K562 (cell line): ENCODE measurements at regions not wholly inside any gene's neighbourhood (a gene's known extent, or its start where the extent isn't known, plus 50 kb on each side); places are given as distances from the start of the nearest gene placed in this dataset.

Source experiments
- LEF1 ChIP-seq: fragments of 450-650 bp; IDR thresholded peaks from 2 replicates; pipeline ENCODE4 v1.6.1; 2016; ENCODE audit warnings: mild to moderate bottlenecking
- MEIS2 ChIP-seq: fragments of 450-650 bp; IDR thresholded peaks from 2 replicates; pipeline ENCODE4 v1.6.1; 2014; ENCODE audit warnings: mild to moderate bottlenecking; ENCODE audit not compliant: partially characterized antibody
- NRF1 ChIP-seq, 2 experiments: fragments of 450-650 bp; IDR thresholded peaks in 1 of 2; conservative IDR thresholded peaks in 1 of 2; 2 replicates each; pipeline ENCODE4 v1.6.1; 2014; ENCODE audit warnings: mild to moderate bottlenecking in 2 of 2
- RBM17 ChIP-seq: fragments of 200-400 bp; formaldehyde crosslinking; IDR thresholded peaks from 2 replicates; pipeline ENCODE4 v1.6.1; 2017; ENCODE audit warnings: low read depth, mild to moderate bottlenecking, low read length, borderline replicate concordance
- SREBF2 ChIP-seq: sonication (generic); formaldehyde crosslinking; IDR thresholded peaks from 2 replicates; pipeline ENCODE4 v1.4.0; 2020; ENCODE audit warnings: mild to moderate bottlenecking, missing genetic modification reagents
- TCF7L2 ChIP-seq: fragments of 150-350 bp; IDR thresholded peaks from 2 replicates; pipeline ENCODE4 v1.6.1; 2016; ENCODE audit warnings: low read depth, mild to moderate bottlenecking, low read length, moderate library complexity
- ZNF282 ChIP-seq: sonication (generic); formaldehyde crosslinking; IDR thresholded peaks from 2 replicates; pipeline ENCODE4 v1.8.1; 2023; ENCODE audit warnings: missing genetic modification reagents
- ZNF707 ChIP-seq: fragments of 250-450 bp; sonication (Bioruptor Pico); conservative IDR thresholded peaks from 2 replicates; pipeline ENCODE4 v1.8.0; 2022; ENCODE audit warnings: inconsistent platforms, mild to moderate bottlenecking, moderate library complexity
- TF ChIP-seq, protein P1 (sequence below): sonication (generic); formaldehyde crosslinking; IDR thresholded peaks from 2 replicates; pipeline ENCODE4 v1.9.0; 2022; ENCODE audit warnings: mild to moderate bottlenecking, missing genetic modification reagents
- TF ChIP-seq, protein P2 (sequence below): sonication (generic); formaldehyde crosslinking; IDR thresholded peaks from 2 replicates; pipeline ENCODE4 v1.8.1; 2023; ENCODE audit warnings: mild to moderate bottlenecking, missing genetic modification reagents
- TF ChIP-seq, protein P3 (sequence below): fragments of 250-450 bp; sonication (Bioruptor Pico); IDR thresholded peaks from 2 replicates; pipeline ENCODE4 v1.4.0; 2020; ENCODE audit warnings: mild to moderate bottlenecking, moderate library complexity

DNA sequence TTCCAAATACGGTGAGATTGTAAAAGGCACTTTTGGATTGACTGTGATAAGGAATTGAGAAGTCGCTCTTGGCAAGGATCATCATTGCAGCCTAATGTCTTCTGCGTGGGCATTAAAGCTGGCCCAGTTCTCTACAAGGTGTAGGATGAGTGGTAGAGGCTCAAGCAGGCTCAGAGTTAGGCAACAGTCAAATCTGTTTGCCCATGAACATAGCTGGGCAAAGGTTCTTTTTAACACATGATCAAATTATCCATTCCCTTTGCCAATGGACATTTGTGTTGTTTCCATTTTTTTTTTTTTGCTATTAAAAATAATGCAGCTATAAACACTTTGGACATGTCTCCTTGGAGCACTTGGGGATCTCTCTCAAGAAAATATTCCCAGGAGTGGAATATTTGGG, 229.1 kb upstream of the FAT1 start:
- no peak for TF ChIP-seq LEF1
- no peak for TF ChIP-seq RBM17
- TF ChIP-seq ZNF707, result no peak
- no peak for TF ChIP-seq SREBF2 (CRISPR knock-in tag)
- no peak for TF ChIP-seq MEIS2
- TF ChIP-seq, protein P1, sequence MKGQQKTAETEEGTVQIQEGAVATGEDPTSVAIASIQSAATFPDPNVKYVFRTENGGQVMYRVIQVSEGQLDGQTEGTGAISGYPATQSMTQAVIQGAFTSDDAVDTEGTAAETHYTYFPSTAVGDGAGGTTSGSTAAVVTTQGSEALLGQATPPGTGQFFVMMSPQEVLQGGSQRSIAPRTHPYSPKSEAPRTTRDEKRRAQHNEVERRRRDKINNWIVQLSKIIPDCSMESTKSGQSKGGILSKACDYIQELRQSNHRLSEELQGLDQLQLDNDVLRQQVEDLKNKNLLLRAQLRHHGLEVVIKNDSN (CRISPR knock-in tag), result no peak
- TF ChIP-seq, protein P2, sequence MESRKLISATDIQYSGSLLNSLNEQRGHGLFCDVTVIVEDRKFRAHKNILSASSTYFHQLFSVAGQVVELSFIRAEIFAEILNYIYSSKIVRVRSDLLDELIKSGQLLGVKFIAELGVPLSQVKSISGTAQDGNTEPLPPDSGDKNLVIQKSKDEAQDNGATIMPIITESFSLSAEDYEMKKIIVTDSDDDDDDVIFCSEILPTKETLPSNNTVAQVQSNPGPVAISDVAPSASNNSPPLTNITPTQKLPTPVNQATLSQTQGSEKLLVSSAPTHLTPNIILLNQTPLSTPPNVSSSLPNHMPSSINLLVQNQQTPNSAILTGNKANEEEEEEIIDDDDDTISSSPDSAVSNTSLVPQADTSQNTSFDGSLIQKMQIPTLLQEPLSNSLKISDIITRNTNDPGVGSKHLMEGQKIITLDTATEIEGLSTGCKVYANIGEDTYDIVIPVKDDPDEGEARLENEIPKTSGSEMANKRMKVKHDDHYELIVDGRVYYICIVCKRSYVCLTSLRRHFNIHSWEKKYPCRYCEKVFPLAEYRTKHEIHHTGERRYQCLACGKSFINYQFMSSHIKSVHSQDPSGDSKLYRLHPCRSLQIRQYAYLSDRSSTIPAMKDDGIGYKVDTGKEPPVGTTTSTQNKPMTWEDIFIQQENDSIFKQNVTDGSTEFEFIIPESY (CRISPR knock-in tag), result no peak
- no peak for TF ChIP-seq TCF7L2
- no peak for TF ChIP-seq ZNF282
- no peak for TF ChIP-seq NRF1 (conservative IDR thresholded peaks at IDR 0.05 in 1 of 2, IDR thresholded peaks at IDR 0.05 in 1 of 2)
- TF ChIP-seq, protein P3, sequence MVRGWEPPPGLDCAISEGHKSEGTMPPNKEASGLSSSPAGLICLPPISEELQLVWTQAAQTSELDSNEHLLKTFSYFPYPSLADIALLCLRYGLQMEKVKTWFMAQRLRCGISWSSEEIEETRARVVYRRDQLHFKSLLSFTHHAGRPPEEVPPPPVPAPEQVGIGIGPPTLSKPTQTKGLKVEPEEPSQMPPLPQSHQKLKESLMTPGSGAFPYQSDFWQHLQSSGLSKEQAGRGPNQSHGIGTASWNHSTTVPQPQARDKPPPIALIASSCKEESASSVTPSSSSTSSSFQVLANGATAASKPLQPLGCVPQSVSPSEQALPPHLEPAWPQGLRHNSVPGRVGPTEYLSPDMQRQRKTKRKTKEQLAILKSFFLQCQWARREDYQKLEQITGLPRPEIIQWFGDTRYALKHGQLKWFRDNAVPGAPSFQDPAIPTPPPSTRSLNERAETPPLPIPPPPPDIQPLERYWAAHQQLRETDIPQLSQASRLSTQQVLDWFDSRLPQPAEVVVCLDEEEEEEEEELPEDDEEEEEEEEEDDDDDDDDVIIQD, result no peak
